GF-D8 (cell line): ENCODE measurements at regions not wholly inside any gene's neighbourhood (a gene's known extent, or its start where the extent isn't known, plus 50 kb on each side); places are given as distances from the start of the nearest gene placed in this dataset.

Source experiments
- DNase-seq: peaks from one replicate; lab custom pipeline; 2025; lab: John Stamatoyannopoulos, UW

DNA sequence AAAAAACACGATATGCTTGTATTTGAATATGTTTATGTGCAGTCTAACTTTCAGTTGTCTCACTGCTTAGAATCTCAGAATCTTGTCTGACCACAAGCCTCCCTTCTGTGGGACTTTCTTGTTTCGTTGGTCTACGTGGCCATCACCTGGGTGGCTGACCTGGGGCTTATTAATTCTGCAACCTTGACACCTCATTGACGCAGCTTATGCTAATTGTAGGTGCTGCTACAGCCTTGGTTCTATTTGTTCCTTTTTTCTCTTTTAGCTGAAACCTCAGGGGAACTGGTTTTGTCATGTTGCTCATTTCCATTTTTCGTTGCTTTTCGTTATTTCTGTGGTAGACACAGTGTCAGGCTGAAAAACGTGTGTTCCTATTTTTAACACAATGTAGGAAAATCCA, 273.7 kb downstream of the SLC4A3 start:
- DNase-seq = no peak

- DNase-seq = no peak
Measured at GRCh38 chr2:219902891-219903552, 275.6 kb downstream of the SLC4A3 start.

DNA sequence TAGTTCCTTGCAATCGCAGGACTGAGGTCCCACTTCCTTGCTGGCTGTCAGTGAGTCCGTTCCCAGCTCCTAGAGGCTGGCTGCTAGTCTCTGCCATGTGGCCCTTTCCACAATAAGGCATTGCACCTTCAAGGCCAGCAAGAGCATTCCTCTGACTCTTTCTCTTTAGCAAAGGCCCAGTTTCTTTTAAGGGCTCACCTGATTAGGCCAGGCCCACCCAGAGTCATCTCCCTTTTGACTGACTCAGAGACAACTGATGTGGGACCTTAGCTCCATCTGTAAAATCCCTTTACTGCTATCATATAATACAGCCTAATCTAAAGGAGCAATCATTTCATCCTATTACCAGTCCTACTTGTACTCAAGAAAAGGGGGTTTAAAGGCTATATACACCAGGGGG, 278.2 kb downstream of the SLC4A3 start:
- no peak for DNase-seq

GRCh38 chr2:219906114-219907010, 278.9 kb downstream of the SLC4A3 start:
- no peak for DNase-seq

- DNase-seq = no peak
Measured at GRCh38 chr2:219907011-219907365, 279.6 kb downstream of the SLC4A3 start.

DNA sequence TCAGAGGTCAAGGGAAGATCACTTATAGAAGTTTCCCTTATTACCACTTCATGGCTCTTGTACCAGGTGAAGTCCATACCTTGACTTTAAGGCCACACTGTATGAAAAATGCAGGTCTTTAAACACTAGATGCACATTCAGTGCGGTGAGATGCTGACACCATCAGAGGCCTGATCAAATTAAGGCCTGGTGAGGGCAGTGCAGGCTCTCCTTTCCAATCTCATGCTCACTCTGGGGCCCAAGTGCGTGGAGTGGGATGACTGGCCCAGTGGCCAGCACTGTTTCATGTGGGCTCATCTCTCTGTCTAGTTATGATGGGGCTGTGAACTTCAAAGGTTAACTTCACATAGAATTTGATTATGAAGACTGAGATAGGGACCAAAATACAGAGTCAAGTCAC, 281.1 kb downstream of the SLC4A3 start:
- DNase-seq = no peak

DNA sequence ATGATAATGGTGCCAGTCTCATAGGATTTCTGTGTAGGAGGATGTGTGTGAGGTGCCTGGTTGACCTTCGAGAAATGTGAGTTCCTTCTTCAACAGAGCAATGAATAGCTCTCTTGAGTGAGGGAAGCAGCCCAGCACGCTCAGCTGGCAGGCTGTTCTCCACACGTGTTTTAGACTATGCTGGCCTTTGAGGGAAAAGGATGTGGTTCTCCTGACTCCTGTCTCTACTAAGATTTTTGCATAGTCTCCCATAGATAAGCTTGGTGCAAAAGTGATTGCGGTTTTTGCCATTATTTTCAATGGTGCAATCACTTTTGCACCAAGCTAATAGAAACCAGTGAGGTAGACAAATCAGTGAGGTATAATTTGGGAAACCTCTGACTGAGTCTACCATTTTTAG, 284.1 kb downstream of the SLC4A3 start:
- DNase-seq = no peak

DNA sequence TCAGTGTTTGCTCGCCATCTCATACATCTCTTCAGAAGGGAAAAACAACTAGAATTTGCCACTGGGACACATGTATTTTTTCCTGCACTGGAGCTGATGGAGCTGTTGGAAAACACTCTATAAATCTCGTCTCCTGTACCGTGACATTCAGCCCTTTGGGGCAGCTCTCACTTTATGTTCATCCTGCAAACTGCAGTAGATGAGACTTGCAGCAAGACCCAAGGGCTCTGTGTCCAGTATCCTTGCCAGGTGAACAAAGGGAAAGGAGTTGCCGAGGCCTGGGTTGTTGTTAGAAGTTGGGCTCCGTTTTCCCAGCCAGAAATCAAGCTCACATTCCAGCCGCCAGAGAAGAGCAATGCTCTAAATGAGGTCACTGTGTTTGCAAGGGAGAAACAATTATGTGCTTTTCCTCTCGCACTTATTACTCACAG, 285.1 kb downstream of the SLC4A3 start:
- DNase-seq = no peak

DNA sequence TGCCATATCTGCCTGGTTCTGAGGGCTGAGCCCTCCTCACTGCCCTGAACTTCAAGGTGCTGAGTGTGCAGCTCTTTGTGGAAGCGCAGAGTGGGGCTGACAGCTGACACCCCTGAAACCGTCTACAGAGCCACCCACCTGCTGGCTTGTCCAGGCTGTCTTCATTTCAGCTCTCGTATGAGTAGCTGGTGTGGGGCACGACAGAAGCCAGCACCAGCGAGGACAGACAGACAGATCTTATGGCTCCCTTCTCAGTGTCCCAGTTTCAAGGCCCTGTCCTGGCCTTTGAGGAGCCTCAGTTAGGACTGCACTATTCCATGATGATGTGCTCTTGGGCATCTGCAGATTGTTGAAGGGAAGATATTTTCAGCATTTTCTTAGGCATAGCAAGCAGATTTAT, 287.1 kb downstream of the SLC4A3 start:
- DNase-seq = no peak

- no peak for DNase-seq
Measured at GRCh38 chr2:219916281-219916680, 288.9 kb downstream of the SLC4A3 start.

DNA sequence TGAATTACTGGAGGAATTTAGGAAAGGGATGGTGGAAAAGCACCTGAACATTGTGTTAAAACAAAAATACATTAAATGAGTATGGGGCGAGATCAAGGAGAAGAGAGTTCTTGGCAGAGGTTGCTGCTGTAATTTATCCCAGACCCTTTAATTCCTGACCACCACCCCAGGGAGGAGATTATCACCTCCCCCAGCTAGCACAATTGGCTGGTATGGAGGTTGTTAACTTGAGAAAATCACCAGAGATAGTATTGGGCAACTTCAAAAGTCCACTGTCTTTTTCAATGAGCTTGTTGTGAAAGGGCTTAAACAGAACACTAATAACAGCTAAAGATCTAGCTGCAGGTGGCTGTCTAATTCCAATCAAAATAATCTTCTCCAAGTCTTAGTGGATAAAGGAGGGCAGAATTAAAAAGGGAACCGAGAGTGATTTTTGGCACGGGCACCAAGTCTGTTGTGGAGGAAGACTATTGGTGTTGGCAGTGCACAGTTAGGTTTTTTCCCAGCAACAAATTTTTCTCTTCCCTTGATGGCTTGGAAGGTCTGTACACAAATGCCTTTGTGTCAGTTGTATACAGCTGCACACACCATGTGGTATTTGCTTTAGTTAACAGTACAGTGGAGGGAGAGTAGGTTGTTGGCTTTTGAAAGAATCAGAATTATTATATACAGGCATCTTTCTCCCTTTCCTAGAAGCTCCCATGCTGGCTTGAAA, 289.5 kb downstream of the SLC4A3 start:
- DNase-seq = no peak

DNA sequence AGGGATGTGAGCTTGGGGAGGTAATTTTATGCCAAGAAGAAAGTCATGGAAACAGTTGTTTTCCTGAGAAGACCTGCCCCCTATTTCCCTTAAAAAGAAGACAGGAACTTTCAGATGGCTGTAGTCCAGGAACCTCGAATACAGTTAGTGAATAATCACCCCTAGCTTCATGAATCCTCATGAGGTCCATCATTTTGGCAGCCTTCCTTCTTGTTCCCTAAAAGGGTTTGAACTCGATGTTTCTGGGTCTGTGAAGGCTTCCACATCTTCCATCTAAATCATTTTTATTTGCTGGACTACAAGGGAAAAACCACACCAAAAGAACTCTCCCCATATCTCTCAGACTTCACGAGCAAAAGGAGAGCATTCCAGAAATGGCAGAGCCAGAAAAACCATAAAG, 290.8 kb downstream of the SLC4A3 start:
- DNase-seq = no peak

GRCh38 chr2:219918944-219919343, 291.5 kb downstream of the SLC4A3 start:
- no peak for DNase-seq

DNA sequence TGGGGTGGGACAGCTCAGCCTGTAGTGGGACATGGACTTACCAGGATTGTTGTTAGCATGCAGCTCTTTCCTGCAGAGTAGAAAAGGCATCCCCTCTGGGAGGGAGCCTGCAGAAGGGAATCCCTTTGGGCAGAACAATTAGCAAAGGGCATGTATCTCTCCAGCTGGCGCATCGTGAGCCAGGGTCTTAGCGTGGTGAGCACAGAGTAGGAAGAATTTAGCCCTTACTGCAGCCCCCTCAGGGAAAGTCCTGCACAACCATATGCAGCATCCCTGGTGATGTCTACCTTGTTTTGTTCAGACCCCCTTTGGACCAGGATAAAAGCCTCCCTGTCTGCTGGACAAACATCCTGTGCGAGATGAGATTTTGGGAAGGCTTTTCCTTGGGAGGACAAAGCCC, 292.1 kb downstream of the SLC4A3 start:
- DNase-seq = no peak

GRCh38 chr2:219929835-219930234, 302.4 kb downstream of the SLC4A3 start:
- DNase-seq = no peak

DNA sequence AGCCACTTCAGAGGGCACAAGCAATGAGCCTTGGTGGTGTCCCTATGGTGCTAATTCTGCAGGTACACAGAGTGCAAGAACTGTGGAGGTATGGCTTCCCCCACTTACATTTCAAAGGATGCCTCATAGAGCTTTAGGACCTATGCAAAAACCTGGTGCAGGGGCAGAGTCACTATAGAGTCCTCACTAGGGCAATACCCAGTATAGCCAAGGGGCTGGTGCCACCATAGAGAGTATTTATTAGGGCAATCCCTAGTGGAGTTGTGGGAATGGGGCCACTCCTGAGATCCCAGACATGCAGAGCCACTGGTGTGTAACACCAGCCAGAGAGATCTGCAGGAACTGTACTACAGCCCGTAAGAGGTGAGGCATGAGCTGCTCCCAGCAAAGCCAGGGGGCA, 312.2 kb downstream of the SLC4A3 start:
- DNase-seq = no peak

DNA sequence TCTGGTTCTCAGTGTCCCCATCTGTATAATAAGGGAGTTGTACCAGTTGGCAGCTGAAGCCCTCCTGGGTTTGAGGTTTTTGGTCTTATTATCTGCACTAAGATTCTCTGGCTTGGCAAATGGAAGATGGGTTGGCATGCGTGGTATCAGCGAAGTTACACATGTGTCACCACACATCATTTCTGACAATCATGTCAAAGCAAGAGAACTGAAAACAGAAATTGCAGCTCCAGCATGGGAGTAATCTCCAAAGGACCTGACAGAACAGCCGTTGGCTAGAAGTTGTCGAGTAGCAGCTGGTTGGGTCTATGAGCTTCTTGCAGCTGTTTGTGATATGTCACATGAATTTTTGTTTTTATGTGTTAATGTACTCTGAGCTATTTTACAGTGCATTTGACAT, 317.4 kb downstream of the SLC4A3 start:
- DNase-seq = no peak

GRCh38 chr2:219946021-219946420, 318.6 kb downstream of the SLC4A3 start:
- DNase-seq = no peak

DNA sequence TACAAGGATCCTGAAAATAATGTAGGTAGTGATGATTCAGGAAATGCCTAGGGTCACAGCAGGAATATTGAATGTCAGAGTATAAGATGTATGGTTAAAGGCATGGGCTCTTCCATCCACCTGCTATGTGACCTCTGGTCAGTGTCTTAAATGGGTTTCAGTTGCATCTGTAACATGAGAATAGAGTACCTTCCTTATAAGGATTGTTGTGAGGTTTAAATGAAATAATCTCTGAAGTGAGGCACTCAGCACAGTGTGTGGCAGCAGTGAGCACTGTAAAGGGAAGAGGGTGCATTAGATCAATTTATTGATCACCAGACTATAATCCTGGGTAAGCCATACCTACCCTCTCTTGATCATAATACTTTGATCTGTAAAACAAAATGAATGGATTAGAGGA, 319.1 kb downstream of the SLC4A3 start:
- DNase-seq = no peak

- DNase-seq = no peak
Measured at GRCh38 chr2:219947575-219947974, 320.1 kb downstream of the SLC4A3 start.

DNA sequence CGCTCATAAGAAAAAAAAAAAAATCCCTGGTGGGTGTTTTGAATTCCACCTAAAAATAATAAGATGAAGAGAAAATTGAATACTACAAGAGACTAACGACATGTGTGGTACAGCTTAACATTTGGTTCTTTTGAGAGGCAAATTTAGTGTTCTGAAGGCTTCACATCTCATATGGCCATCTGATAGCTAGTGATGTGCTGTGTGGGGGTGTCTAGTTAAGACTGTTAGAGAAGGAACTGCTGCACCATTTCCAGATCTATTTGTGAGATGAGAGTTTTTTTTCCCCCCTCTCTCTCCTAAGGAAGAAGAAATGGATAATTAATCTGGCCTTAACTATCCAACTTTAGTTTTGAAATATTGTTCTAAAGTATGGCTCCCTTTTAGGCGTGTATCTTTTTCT, 321.6 kb downstream of the SLC4A3 start:
- DNase-seq = no peak

DNA sequence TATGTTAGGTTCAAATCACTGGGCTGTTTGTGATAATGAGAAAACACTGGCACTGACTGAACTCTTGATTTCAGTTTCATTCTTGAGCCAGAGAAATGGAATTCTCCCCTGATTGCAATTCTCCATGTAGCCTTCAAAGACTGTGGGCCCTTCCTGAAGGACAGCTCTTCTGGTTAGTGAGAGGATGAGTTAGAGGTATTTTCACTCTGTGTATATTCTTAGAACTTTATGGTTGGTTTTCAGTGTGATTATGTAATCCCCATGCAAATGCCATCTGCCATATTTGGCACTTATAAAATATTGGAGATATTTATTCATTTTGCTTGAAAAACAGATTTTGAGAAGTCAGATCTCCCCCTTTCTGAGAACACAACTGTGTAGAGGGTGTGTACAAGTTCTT, 323.7 kb downstream of the SLC4A3 start:
- DNase-seq = no peak

DNA sequence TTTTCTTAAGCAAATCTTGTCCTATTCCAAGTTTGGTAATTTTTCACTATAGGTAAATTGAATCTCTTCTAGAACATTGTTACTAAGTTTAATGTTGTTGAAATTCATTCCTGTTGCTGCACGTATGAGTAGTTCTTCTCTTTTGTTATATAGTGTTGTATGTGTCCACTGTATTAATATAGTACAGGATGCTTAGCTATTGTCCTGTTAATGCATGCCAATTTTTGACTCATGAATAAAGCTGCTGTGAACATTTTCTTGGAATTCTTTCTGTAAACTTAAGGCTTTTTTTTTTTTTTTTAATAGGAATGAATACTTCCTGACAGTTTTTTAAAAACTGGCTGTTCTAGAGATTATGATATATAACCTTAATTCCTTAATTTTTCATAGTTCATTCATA, 326.9 kb downstream of the SLC4A3 start:
- DNase-seq = no peak
